ENCODE measurements at regions not wholly inside any gene's neighbourhood (a gene's known extent, or its start where the extent isn't known, plus 50 kb on each side); places are given as distances from the start of the nearest gene placed in this dataset.

- ChIA-PET POLR2A (no interaction called here), CTCF (no interaction called here)
- DNase-seq (ENCODE audit: low read depth, low spot score), result no peak
- TF ChIP-seq, protein P1, sequence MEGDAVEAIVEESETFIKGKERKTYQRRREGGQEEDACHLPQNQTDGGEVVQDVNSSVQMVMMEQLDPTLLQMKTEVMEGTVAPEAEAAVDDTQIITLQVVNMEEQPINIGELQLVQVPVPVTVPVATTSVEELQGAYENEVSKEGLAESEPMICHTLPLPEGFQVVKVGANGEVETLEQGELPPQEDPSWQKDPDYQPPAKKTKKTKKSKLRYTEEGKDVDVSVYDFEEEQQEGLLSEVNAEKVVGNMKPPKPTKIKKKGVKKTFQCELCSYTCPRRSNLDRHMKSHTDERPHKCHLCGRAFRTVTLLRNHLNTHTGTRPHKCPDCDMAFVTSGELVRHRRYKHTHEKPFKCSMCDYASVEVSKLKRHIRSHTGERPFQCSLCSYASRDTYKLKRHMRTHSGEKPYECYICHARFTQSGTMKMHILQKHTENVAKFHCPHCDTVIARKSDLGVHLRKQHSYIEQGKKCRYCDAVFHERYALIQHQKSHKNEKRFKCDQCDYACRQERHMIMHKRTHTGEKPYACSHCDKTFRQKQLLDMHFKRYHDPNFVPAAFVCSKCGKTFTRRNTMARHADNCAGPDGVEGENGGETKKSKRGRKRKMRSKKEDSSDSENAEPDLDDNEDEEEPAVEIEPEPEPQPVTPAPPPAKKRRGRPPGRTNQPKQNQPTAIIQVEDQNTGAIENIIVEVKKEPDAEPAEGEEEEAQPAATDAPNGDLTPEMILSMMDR (IDR thresholded peaks at IDR 0.05; ENCODE audit: insufficient read depth, low read length, missing control alignments), result no peak
- H3K4me3 ChIP-seq (ENCODE audit: low read depth, low read length), result no peak overlapping the region
Observed at GRCh38 chr9:88828492-88828974, 162.7 kb upstream of the S1PR3 start.

GRCh38 chr9:88829276-88829675, 162.0 kb upstream of the S1PR3 start:
- ChIA-PET POLR2A (no interaction called here), CTCF (no interaction called here)
- DNase-seq (ENCODE audit: low read depth, low spot score), result no peak
- TF ChIP-seq, protein P1 (IDR thresholded peaks at IDR 0.05; ENCODE audit: insufficient read depth, low read length, missing control alignments), result no peak
- no peak overlapping the region for H3K4me3 ChIP-seq (ENCODE audit: low read depth, low read length)

DNA sequence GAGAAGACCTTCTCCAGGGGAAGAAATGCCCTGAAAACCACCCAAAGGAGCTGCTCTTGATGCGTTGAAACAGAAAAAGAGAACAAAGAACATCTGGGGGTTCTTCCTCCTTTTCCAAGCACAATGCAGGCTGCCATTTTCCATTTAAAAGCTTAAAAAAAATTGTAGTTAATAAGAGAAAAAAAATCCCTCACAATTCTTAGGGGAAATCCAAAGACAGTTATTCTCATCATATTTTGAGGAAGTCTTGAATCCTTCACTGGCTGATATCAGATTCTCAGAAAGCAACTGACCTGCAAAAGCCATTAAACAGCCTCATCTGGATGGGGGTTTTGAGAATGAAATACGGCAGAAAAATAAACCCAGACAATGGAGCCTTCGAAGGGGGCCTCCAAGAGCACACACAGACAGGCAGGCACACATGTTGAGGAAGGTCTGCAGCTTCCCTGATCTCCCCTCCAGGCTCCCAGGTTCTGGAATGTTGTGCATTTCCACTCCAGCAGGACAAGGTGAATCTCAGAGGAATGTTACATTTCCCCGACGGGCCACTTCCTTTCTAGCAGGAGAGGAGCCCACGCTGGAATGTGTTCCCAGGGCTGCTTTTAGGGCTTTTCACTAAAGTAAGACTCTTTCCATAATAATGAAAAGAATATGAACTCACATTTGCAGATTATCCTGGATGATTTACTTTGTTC, 159.4 kb upstream of the S1PR3 start:
- DNase-seq (ENCODE audit: low read depth, low spot score), result no peak
- CTCF ChIA-PET, result no interaction called here
- POLR2A ChIA-PET, result no interaction called here
- TF ChIP-seq, protein P1 (IDR thresholded peaks at IDR 0.05; ENCODE audit: insufficient read depth, low read length, missing control alignments), result no peak
- H3K4me3 ChIP-seq (ENCODE audit: low read depth, low read length), result no peak overlapping the region

GRCh38 chr9:88833946-88834345, 157.3 kb upstream of the S1PR3 start:
- DNase-seq (ENCODE audit: low read depth, low spot score), result no peak
- ChIA-PET POLR2A (no interaction called here), CTCF (no interaction called here)
- no peak overlapping the region for H3K4me3 ChIP-seq (ENCODE audit: low read depth, low read length)
- TF ChIP-seq, protein P1 (IDR thresholded peaks at IDR 0.05; ENCODE audit: insufficient read depth, low read length, missing control alignments), result no peak

GRCh38 chr9:88835038-88835466, 156.2 kb upstream of the S1PR3 start:
- no peak overlapping the region for H3K4me3 ChIP-seq (ENCODE audit: low read depth, low read length)
- TF ChIP-seq, protein P1 (IDR thresholded peaks at IDR 0.05; ENCODE audit: insufficient read depth, low read length, missing control alignments), result no peak
- CTCF ChIA-PET, result no interaction called here
- POLR2A ChIA-PET, result no interaction called here
- DNase-seq (ENCODE audit: low read depth, low spot score), result no peak

DNA sequence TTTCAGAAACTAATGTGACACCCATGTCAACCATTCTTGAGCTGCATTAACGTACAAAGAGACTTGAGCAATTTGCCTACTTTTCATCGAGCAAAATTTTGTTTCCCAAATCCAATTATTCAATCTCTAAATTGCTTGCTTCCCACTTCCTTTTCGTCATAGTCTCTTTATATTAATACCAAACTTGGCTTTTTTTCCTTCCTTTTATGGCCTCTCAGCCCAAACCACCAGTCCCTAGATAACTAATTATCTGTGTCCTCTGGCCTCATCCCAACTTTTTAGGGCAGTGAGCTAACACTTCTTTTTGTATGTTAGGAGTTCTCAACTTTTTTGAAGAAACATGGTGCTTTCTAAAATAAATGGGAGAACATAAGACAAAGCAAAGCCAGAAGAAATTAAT, 155.5 kb upstream of the S1PR3 start:
- ChIA-PET POLR2A (no interaction called here), CTCF (no interaction called here)
- no peak for DNase-seq (ENCODE audit: low read depth, low spot score)
- no peak overlapping the region for H3K4me3 ChIP-seq (ENCODE audit: low read depth, low read length)
- TF ChIP-seq, protein P1 (IDR thresholded peaks at IDR 0.05; ENCODE audit: insufficient read depth, low read length, missing control alignments), result no peak

Measured in AG04449 (cell line).